Ovary (tissue), 3 donors: ENCODE measurements at regions not wholly inside any gene's neighbourhood (a gene's known extent, or its start where the extent isn't known, plus 50 kb on each side); places are given as distances from the start of the nearest gene placed in this dataset.

Experiments
- CTCF ChIP-seq, 3 donors: fragments of 450-650 bp in 2 of 3; fragments of 200-600 bp in 1 of 3; IDR thresholded peaks; one replicate each; pipeline versions ENCODE4 v1.5.1 to v1.8.0; 2016 to 2022; ENCODE audit warnings: antibody characterized with exemption in 3 of 3, mild to moderate bottlenecking in 1 of 3
- POLR2A ChIP-seq: fragments of 450-650 bp; IDR thresholded peaks from one replicate; pipeline ENCODE4 v1.6.1; 2017; ENCODE audit warnings: antibody characterized with exemption, mild to moderate bottlenecking, moderate library complexity
- donor health status: DM: no; HTN: no; CAD: no.

GRCh38 chr2:12507295-12507694 is 209.4 kb upstream of the TRIB2 start:
- TF ChIP-seq CTCF (IDR thresholded peaks at IDR 0.05) (no peak), POLR2A (no peak)
